GM21390 (cell line): ENCODE measurements at regions not wholly inside any gene's neighbourhood (a gene's known extent, or its start where the extent isn't known, plus 50 kb on each side); places are given as distances from the start of the nearest gene placed in this dataset.

Experiments used
- ATAC-seq: cut with Tn5 transposase; IDR thresholded peaks from one replicate; pipeline ENCODE4 v1.9.1; 2021; ENCODE audit not compliant: unreplicated experiment

DNA sequence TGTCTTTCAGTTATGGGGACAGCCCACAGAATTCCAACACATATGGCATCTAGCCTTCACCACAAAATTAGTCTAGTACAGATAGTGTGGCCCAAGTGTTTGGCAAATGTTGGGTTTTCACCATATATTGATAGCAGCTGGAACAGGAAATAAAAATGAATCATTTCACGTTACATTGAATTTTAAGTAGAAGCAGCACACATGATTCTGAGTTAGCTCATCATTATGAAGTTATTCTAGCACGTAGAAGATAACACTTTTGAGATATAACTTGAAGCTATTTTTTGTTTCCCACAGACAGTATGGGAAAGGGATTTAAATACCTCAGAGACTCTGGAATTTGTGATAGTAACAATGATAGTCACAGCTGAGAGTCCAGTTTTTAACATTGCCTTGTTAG, 118.7 kb downstream of the FAT4 start:
- ATAC-seq, result no peak

DNA sequence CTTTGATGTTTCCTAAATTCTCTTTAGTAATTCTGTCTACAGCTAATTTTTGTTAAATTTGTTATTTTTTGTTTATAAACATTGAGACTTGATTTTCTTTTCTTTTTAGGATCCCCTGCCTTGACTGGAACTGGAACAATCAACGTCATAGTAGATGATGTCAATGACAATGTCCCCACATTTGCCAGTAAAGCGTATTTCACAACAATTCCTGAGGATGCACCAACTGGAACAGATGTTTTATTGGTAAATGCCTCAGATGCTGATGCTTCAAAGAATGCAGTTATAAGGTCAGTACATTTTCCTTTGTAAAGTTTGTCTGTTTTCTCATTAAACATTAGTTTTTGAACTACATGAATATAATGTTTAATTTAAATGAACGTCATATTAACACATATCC, 119.4 kb downstream of the FAT4 start:
- no peak for ATAC-seq

GRCh38 chr4:125440814-125441213, 126.1 kb downstream of the FAT4 start:
- no peak for ATAC-seq

GRCh38 chr4:125444166-125444565, 129.4 kb downstream of the FAT4 start:
- no peak for ATAC-seq

DNA sequence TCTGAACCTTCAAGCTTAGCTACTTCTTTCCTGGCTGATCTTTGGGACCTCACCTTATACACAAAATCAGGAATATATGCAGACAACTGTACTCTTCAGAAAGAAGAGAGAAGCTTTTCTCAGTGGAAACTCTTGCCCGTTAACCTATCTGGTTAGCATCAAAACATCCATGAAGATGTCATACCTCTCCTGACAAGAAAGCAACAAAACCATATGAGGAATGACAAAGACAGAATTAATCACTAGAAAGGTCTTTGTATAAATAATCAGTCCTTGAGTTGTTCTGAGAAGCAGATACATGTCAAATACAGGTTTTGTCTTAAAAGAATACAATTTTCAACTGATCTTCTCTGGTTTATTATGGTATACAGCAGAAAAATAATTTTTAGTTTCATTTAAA, 130.8 kb downstream of the FAT4 start:
- no peak for ATAC-seq

GRCh38 chr4:125447551-125448290, 133.0 kb downstream of the FAT4 start:
- no peak for ATAC-seq

DNA sequence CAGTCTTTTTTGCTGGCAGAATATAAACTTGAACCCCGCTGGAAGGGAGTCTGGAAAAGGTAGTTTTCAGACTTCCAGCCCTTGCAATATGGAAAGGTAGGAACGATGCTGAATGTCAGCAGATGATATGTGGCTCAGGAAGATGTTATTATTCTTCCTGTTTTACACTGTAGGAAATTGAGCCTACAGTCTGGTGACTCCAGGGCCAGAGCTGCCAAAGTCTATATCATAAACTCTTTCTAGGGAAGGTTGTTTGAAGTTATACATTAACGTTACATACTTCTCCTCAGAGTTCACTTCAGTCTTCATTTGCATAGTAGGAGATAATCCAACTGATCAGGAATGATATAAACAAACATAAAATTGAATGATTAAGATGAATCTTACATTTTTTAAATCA, 141.3 kb downstream of the FAT4 start:
- ATAC-seq, result no peak

DNA sequence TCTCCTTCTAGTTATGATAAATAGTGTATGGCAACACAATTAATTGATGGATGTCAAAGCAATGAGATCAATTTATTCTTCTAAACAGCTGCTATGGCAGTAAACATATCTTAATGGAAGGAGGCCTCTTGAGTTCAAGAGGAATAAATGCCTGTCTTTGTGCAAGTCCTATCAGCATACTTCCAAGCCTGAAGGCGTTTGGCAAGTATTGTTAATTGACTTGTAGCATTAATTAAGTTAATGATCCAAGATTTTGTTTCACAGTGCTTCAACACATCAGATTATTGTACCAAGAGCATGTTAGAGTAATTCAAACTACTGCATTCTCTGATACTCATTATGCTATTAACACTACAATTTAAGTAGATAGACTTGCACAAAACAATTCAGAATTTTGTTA, 144.8 kb downstream of the FAT4 start:
- no peak for ATAC-seq

DNA sequence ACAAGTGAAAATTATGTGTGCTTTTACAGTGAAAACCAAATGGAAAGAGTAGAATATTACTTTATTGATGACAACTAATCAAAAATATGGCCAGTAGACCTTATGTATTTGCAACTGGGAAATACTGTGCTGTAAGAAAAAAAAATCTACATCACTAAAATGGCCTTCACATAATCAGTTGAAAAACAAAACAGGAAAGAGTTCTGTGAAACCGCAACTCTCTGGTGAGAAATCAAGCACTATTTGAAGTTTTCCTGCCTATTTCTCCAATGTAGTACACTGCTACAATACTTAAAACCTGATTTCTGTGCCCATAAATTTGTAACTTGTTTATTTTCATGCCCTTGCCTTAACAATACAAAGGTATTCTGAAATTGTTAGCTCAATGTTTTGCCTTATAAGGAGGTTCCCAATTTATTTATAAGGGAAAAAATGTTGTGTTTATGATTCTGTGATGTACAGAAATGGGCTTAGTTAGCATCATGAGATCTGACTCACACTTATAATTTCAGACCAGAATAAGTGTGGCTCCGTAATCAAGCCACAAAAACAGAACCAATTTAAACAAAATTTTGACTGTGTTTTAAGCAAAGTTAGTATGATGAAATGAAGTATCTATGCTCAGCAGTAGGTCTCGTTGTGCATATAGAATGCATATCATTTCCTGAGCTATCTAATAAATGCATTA, 147.1 kb downstream of the FAT4 start:
- ATAC-seq, result no peak

DNA sequence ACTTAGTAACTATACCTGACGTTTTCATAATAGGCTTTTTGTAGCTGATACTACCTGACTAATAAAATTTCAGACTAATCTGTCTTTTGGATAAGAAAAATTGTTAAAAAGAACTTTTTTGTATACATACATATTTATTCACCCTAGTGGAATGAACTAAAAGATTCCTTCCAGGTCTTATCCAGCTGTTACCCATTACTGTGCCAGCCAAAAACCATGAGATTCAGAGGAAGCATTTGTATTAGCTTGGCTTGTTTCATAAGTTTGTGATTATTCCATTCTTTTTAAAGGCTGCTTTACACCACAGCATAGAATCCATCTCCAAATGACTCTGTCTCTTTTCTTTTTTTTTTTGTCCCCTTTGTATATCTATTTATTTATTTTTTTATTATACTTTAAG, 149.4 kb downstream of the FAT4 start:
- ATAC-seq, result no peak

DNA sequence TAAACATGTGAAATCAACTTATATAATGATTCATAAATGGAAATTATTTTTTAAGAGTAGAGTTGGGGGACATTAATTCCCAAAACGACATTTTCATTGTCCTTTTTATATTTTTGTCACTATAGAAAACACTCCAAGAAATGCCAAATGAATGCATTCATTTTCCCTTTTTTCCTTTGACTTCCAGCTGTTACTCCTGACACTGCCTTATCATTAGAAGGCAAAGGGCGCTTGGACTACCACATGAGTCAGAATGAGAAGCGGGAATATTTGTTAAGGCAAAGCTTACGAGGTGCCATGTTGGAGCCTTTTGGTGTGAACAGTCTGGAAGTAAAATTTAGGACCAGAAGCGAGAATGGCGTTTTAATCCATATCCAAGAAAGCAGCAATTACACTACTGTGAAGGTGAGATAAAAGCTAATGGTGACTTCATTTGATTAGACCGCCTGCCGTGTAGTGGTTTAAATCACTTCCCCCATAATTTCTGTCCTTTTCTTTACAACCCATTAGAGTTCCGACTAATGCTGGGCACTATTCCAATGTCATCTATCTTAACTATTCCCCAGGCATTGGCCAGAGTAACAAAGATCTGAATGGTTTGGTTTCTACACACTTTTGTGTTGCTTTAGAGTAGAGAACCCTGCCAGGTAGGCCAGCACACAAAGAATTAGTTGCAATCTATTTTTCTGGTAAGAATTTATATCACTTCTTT, 166.7 kb downstream of the FAT4 start:
- no peak for ATAC-seq

DNA sequence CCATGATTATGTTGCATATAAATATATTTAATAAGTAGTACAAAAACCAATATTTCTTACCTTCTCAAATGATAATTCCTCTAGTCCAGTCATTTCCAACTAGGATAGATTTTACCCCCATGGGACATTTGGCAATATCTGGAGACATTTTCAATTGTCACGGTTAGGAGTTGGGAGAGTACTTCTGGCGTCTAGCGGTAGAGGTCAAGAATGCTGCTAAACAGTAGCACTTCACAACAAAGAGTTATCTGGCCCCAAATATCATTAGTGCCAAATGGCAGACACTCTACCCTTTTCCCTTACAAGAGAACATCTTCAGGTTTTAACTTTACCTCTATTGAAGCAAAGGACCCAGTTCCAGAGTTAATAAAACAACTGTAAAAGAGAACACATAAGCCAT, 168.1 kb downstream of the FAT4 start:
- ATAC-seq, result no peak

- no peak for ATAC-seq
Observed at GRCh38 chr4:125483278-125483677, 168.5 kb downstream of the FAT4 start.

GRCh38 chr4:125484912-125485311, 170.2 kb downstream of the FAT4 start:
- ATAC-seq, result no peak

- no peak for ATAC-seq
Observed at GRCh38 chr4:125486351-125486750, 171.6 kb downstream of the FAT4 start.

- ATAC-seq, result no peak
Observed at GRCh38 chr4:125489952-125490690, 175.4 kb downstream of the FAT4 start.

- ATAC-seq, result no peak
Observed at GRCh38 chr4:125492957-125493356, 178.2 kb downstream of the FAT4 start.

DNA sequence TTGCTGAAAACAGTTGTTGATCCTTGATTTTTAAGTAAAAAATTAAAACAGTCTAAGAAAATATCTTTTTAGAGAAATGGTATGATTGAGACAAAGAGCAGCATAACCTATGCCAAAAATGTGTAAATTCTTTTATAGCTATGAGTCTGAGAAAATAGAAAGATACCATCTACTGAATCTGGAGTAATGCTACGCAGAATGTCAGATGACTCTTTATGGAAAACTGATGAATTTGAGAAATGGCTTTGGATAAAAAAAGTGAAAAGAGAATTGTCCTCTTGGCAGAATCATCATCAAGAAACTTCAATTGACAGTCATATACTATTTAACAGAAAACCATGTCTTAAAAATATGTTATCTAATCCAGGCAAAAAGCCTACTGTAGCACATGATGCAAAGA, 183.1 kb downstream of the FAT4 start:
- ATAC-seq, result no peak

GRCh38 chr4:125498981-125499380, 184.2 kb downstream of the FAT4 start:
- ATAC-seq, result no peak

DNA sequence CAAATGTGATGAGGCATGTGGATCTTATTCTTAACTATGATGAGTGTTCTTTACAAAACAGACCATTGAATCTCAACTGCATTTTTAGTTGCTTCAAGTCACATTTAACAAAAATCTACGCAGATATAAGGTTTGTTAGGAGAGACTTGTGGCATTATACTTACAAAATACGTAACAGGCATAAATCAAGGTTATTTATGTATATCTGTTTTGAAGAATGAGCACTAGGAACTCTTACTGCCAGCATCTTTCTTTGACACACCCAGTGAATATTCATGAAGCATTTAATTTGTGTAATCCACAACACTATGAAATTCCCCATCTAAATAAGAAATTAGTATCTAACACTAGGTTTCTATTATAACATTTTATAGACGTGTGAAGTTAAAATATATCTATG, 186.3 kb downstream of the FAT4 start:
- ATAC-seq, result no peak

DNA sequence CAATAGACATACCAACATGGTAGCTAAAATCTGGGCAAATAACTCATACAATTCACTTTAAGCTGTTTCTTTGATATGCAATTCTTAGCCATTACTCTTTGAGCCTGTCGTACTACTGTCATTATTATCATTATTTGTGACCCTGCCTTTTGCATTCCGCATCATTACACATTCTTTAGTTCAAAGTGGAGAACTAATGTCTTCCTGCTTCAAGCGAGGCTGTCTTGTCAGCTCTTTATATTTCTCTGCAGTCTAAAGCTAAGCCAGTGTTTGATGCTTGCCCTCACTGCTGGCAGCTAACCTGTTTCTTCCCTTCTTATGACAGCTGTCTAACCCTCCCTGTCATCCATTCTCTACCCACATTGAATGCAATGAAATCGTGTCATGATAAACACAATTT, 186.8 kb downstream of the FAT4 start:
- no peak for ATAC-seq
